ENCODE measurements at regions not wholly inside any gene's neighbourhood (a gene's known extent, or its start where the extent isn't known, plus 50 kb on each side); places are given as distances from the start of the nearest gene placed in this dataset.

- TF ChIP-seq POLR2A (IDR thresholded peaks at IDR 0.05; ENCODE audit: low read length) (no peak), GATA1 (IDR thresholded peaks at IDR 0.05; ENCODE audit: low read depth, low read length) (no peak)
Observed at GRCh38 chr13:95432141-95432540, 120.4 kb upstream of the CLDN10 start.
